Fibroblast of skin of right biceps (primary cell): ENCODE measurements at regions not wholly inside any gene's neighbourhood (a gene's known extent, or its start where the extent isn't known, plus 50 kb on each side); places are given as distances from the start of the nearest gene placed in this dataset.

Experiments used
- DNase-seq: peaks from one replicate; pipeline ENCODE4 v3.0.0-alpha.2; 2013

- DNase-seq = peak; percentile 0
These were observed 65.8 kb downstream of the ISL1 start for GRCh38 chr5:51449026-51449425.

- no peak for DNase-seq
These were observed 69.3 kb downstream of the ISL1 start for GRCh38 chr5:51452562-51452961.

- no peak for DNase-seq
These were observed 81.9 kb downstream of the ISL1 start for GRCh38 chr5:51465165-51465564.

- DNase-seq = no peak
These were observed 83.0 kb downstream of the ISL1 start for GRCh38 chr5:51466214-51466613.

GRCh38 chr5:51468196-51468595, 84.9 kb downstream of the ISL1 start:
- DNase-seq = peak; percentile 8

GRCh38 chr5:51471630-51472029, 88.4 kb downstream of the ISL1 start:
- DNase-seq = no peak

- no peak for DNase-seq
These were observed 89.2 kb downstream of the ISL1 start for GRCh38 chr5:51472472-51472871.

GRCh38 chr5:51475628-51476027, 92.4 kb downstream of the ISL1 start:
- no peak for DNase-seq

GRCh38 chr5:51476431-51476830, 93.2 kb downstream of the ISL1 start:
- DNase-seq = no peak

- no peak for DNase-seq
These were observed 96.6 kb downstream of the ISL1 start for GRCh38 chr5:51479840-51480239.

- DNase-seq = no peak
These were observed 101.1 kb downstream of the ISL1 start for GRCh38 chr5:51484326-51484725.

- no peak for DNase-seq
These were observed 102.9 kb downstream of the ISL1 start for GRCh38 chr5:51486158-51486557.

GRCh38 chr5:51487952-51488351, 104.7 kb downstream of the ISL1 start:
- DNase-seq = no peak

GRCh38 chr5:51488803-51489642, 105.8 kb downstream of the ISL1 start:
- no peak for DNase-seq

GRCh38 chr5:51494821-51495220, 111.6 kb downstream of the ISL1 start:
- no peak for DNase-seq

- peak; percentile 51 for DNase-seq
These were observed 112.4 kb downstream of the ISL1 start for GRCh38 chr5:51495672-51496071.

GRCh38 chr5:51517838-51518237, 134.6 kb downstream of the ISL1 start:
- no peak for DNase-seq

GRCh38 chr5:51518607-51519006, 135.4 kb downstream of the ISL1 start:
- no peak for DNase-seq

- DNase-seq = no peak
These were observed 138.3 kb downstream of the ISL1 start for GRCh38 chr5:51521583-51521982.

- DNase-seq = no peak
These were observed 156.0 kb downstream of the ISL1 start for GRCh38 chr5:51539232-51539631.

- DNase-seq = no peak
These were observed 161.0 kb downstream of the ISL1 start for GRCh38 chr5:51544031-51544785.

- no peak for DNase-seq
These were observed 173.6 kb downstream of the ISL1 start for GRCh38 chr5:51556833-51557232.

GRCh38 chr5:51558682-51559081, 175.4 kb downstream of the ISL1 start:
- DNase-seq = no peak

GRCh38 chr5:51559339-51559738, 176.1 kb downstream of the ISL1 start:
- DNase-seq = no peak
